Neural cell (in vitro differentiated cells): ENCODE measurements at regions not wholly inside any gene's neighbourhood (a gene's known extent, or its start where the extent isn't known, plus 50 kb on each side); places are given as distances from the start of the nearest gene placed in this dataset.

Source experiments
- H2AFZ ChIP-seq: fragments of 200-600, 300-800 bp; sonication (generic), shearing (Covaris generic); 2 replicates; pipeline ENCODE4 v1.6.0; 2014; ENCODE audit warnings: low read depth, mild to moderate bottlenecking, antibody characterized with exemption, low read length, moderate library complexity
- H3F3A ChIP-seq: fragments of 200-600 bp; shearing (Covaris generic); 2 replicates; pipeline ENCODE4 v1.6.1; 2016; ENCODE audit warnings: mild to moderate bottlenecking, moderate library complexity, mixed read lengths, antibody characterized with exemption, low read length; ENCODE audit not compliant: insufficient read depth, poor library complexity, severe bottlenecking
- H3K27ac ChIP-seq: fragments of 200-600, 300-800 bp; sonication (generic), shearing (Covaris generic); 2 replicates; pipeline ENCODE4 v1.5.1; 2014; ENCODE audit warnings: mild to moderate bottlenecking, low read length, moderate library complexity
- H3K27me3 ChIP-seq: fragments of 300-800, 200-600 bp; sonication (generic), shearing (Covaris generic); 2 replicates; pipeline ENCODE4 v1.6.0; 2014; ENCODE audit warnings: mild to moderate bottlenecking, low read depth, low read length, moderate library complexity; ENCODE audit not compliant: insufficient read depth
- H3K36me3 ChIP-seq: fragments of 300-800, 200-600 bp; sonication (generic), shearing (Covaris generic); 2 replicates; pipeline ENCODE4 v1.5.1; 2014; ENCODE audit warnings: mild to moderate bottlenecking, antibody characterized with exemption, low read length, moderate library complexity; ENCODE audit not compliant: insufficient read depth
- H3K4me2 ChIP-seq: fragments of 300-800, 200-600 bp; sonication (generic), shearing (Covaris generic); 2 replicates; pipeline ENCODE4 v1.6.0; 2014; ENCODE audit warnings: mild to moderate bottlenecking, low read length
- H3K4me3 ChIP-seq: fragments of 300-800, 200-600 bp; sonication (generic), shearing (Covaris generic); 2 replicates; pipeline ENCODE4 v1.5.1; 2014; ENCODE audit warnings: mild to moderate bottlenecking, low read length, moderate library complexity
- H3K79me2 ChIP-seq: fragments of 200-600 bp; shearing (Covaris generic); replicated peaks from 2 replicates; pipeline ENCODE4 v1.6.0; 2014; ENCODE audit warnings: mild to moderate bottlenecking, low read length, moderate library complexity; ENCODE audit not compliant: insufficient read depth
- H3K9ac ChIP-seq: fragments of 300-800, 200-600 bp; sonication (generic), shearing (Covaris generic); 2 replicates; pipeline ENCODE4 v1.6.1; 2016; ENCODE audit warnings: mild to moderate bottlenecking, low read length, mixed read lengths
- H3K9me2 ChIP-seq: fragments of 200-600 bp; shearing (Covaris generic); 2 replicates; pipeline ENCODE4 v1.6.1; 2016; ENCODE audit warnings: mild to moderate bottlenecking, low read length, mixed read lengths; ENCODE audit not compliant: insufficient read depth
- H3K9me3 ChIP-seq: fragments of 200-600, 300-800 bp; sonication (generic), shearing (Covaris generic); 2 replicates; pipeline ENCODE4 v1.6.1; 2016; ENCODE audit warnings: mild to moderate bottlenecking, mixed run types, low read length, moderate library complexity, mixed read lengths
- H4K20me1 ChIP-seq: fragments of 200-600 bp; shearing (Covaris generic); 2 replicates; pipeline ENCODE4 v1.6.1; 2016; ENCODE audit warnings: mild to moderate bottlenecking, mixed run types; ENCODE audit not compliant: insufficient read depth
- CTCF ChIP-seq: fragments of 450-650 bp; IDR thresholded peaks from 2 replicates; pipeline ENCODE4 v1.5.1; 2014; ENCODE audit warnings: antibody characterized with exemption, mild to moderate bottlenecking, moderate library complexity; ENCODE audit not compliant: poor library complexity, severe bottlenecking
- EP300 ChIP-seq: fragments of 450-650 bp; conservative IDR thresholded peaks from 2 replicates; pipeline ENCODE4 v1.6.1; 2014; ENCODE audit warnings: antibody characterized with exemption, mild to moderate bottlenecking, moderate library complexity; ENCODE audit not compliant: poor library complexity, severe bottlenecking
- EZH2 ChIP-seq: fragments of 200-600, 300-800 bp; shearing (Covaris generic), sonication (generic); IDR thresholded peaks from 2 replicates; pipeline ENCODE4 v1.6.1; 2014; ENCODE audit warnings: antibody characterized with exemption, low read length, borderline replicate concordance, mild to moderate bottlenecking; ENCODE audit not compliant: insufficient read depth, poor library complexity, severe bottlenecking
- MXI1 ChIP-seq: fragments of 450-650 bp; conservative IDR thresholded peaks from 2 replicates; pipeline ENCODE4 v1.6.1; 2014; ENCODE audit warnings: antibody characterized with exemption, mild to moderate bottlenecking; ENCODE audit not compliant: poor library complexity, severe bottlenecking
- POLR2AphosphoS5 ChIP-seq: IDR thresholded peaks from 2 replicates; pipeline ENCODE4 v1.6.1; 2012
- RAD21 ChIP-seq: fragments of 450-650 bp; conservative IDR thresholded peaks from 2 replicates; pipeline ENCODE4 v1.6.1; 2014; ENCODE audit warnings: antibody characterized with exemption, mild to moderate bottlenecking, moderate library complexity
- REST ChIP-seq: IDR thresholded peaks from 2 replicates; pipeline ENCODE4 v1.6.1; 2012; ENCODE audit warnings: borderline replicate concordance
- SMC3 ChIP-seq: fragments of 450-650 bp; conservative IDR thresholded peaks from 2 replicates; pipeline ENCODE4 v1.6.1; 2014; ENCODE audit warnings: antibody characterized with exemption, mild to moderate bottlenecking, moderate library complexity; ENCODE audit not compliant: poor library complexity
- TAF1 ChIP-seq: IDR thresholded peaks from 2 replicates; pipeline ENCODE4 v1.6.1; 2012; ENCODE audit warnings: low read depth

GRCh38 chr6:33959661-33960344 is 156.0 kb upstream of the MLN start:
- H3K9me2 ChIP-seq, result no peaks in the 10 kb centered on the region
- TF ChIP-seq CTCF (no peak), EP300 (no peak), SMC3 (no peak), EZH2 (no peak), MXI1 (no peak), RAD21 (no peak), TAF1 (no peak), POLR2AphosphoS5 (no peak), REST (no peak)
- H3K9ac ChIP-seq, result no peak overlapping the region
- no peaks in the 10 kb centered on the region for H3K27me3 ChIP-seq
- H3F3A ChIP-seq, result no peaks in the 10 kb centered on the region
- no peaks in the 10 kb centered on the region for H3K9me3 ChIP-seq
- H2AFZ ChIP-seq, result no peak overlapping the region
- no peak overlapping the region for H3K4me2 ChIP-seq
- no peak overlapping the region for H3K27ac ChIP-seq
- no peaks in the 10 kb centered on the region for H3K79me2 ChIP-seq
- no peaks in the 10 kb centered on the region for H4K20me1 ChIP-seq
- no peak overlapping the region for H3K4me3 ChIP-seq
- H3K36me3 ChIP-seq, result no peaks in the 10 kb centered on the region

GRCh38 chr6:33959329-33959651 is 155.5 kb upstream of the MLN start:
- Histone ChIP-seq H3K9me2 (no peaks in the 10 kb centered on the region), H4K20me1 (no peaks in the 10 kb centered on the region), H3K4me3 (no peak overlapping the region), H3K9me3 (no peaks in the 10 kb centered on the region), H3K79me2 (no peaks in the 10 kb centered on the region), H3K9ac (no peak overlapping the region), H3K4me2 (no peak overlapping the region), H3K36me3 (no peaks in the 10 kb centered on the region), H2AFZ (no peak overlapping the region), H3K27me3 (no peaks in the 10 kb centered on the region), H3F3A (no peaks in the 10 kb centered on the region), H3K27ac (no peak overlapping the region)
- no peak for TF ChIP-seq REST
- no peak for TF ChIP-seq RAD21
- no peak for TF ChIP-seq SMC3
- no peak for TF ChIP-seq POLR2AphosphoS5
- no peak for TF ChIP-seq MXI1
- TF ChIP-seq TAF1, result no peak
- TF ChIP-seq EP300, result no peak
- TF ChIP-seq CTCF, result no peak
- TF ChIP-seq EZH2, result no peak
